ENCODE measurements at regions not wholly inside any gene's neighbourhood (a gene's known extent, or its start where the extent isn't known, plus 50 kb on each side); places are given as distances from the start of the nearest gene placed in this dataset.

DNA sequence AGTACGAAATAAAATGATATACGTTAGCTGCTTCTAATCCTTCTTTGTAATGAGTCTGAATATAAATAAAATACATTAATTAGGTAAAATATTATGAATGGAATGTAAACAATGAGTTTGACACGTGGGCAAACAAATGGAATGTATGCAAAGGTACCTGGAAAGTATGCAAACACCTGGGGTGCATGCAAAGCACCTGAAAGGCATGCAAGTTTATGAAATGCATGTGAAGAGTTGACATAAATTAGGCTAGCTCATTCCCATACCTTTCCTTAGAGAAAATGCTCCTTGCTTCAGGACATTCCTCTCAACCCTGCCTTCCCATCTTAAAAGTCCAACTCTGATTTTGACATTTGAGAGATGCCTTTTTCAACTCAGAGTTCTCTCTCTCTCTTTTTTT, 140.9 kb downstream of the EDN1 start:
- H2AFZ ChIP-seq (ENCODE audit: low read depth, low read length): no peak overlapping the region
- Mint-ChIP-seq H3K36me3 (ENCODE audit: low read depth, unreplicated experiment) (no peaks in the 10 kb centered on the region), H3K9me3 (ENCODE audit: unreplicated experiment) (peaks cover 2% of the 10 kb centered on the region), H3K27me3 (ENCODE audit: low read depth, unreplicated experiment) (no peaks in the 10 kb centered on the region), H3K27ac (ENCODE audit: unreplicated experiment) (no peak overlapping the region), H3K4me1 (ENCODE audit: low read depth, unreplicated experiment) (no peaks in the 10 kb centered on the region), H3K4me3 (ENCODE audit: unreplicated experiment) (no peak overlapping the region)
- H3K27ac ChIP-seq (ENCODE audit: low read depth, low read length): no peak overlapping the region
- no peaks in the 10 kb centered on the region for H3K79me2 ChIP-seq (ENCODE audit: insufficient read depth, low read length)
- H3K4me1 ChIP-seq (ENCODE audit: insufficient read depth, low read length): no peaks in the 10 kb centered on the region
- FAIRE-seq (no peak), DNase-seq (ENCODE audit: low read depth) (no peak)
- no peak overlapping the region for H3K4me2 ChIP-seq (ENCODE audit: low read length)
- no peak overlapping the region for H3K9ac ChIP-seq (ENCODE audit: low read length)
- H3K27me3 ChIP-seq (ENCODE audit: insufficient read depth, low read length): no peaks in the 10 kb centered on the region
- no peak overlapping the region for H3K4me3 ChIP-seq (ENCODE audit: insufficient read depth, low read depth, low read length)
- no peaks in the 10 kb centered on the region for H4K20me1 ChIP-seq (ENCODE audit: insufficient read depth, low read length)
- H3K9me3 ChIP-seq (ENCODE audit: insufficient read depth, low read depth, low read length): no peaks in the 10 kb centered on the region
- no peaks in the 10 kb centered on the region for H3K36me3 ChIP-seq (ENCODE audit: insufficient read depth, low read length)
- TF ChIP-seq CTCF (IDR thresholded peaks at IDR 0.05; ENCODE audit: insufficient read depth, low read depth, low read length) (no peak), EZH2 (IDR thresholded peaks at IDR 0.05; ENCODE audit: insufficient read depth, low read length) (no peak)

DNA sequence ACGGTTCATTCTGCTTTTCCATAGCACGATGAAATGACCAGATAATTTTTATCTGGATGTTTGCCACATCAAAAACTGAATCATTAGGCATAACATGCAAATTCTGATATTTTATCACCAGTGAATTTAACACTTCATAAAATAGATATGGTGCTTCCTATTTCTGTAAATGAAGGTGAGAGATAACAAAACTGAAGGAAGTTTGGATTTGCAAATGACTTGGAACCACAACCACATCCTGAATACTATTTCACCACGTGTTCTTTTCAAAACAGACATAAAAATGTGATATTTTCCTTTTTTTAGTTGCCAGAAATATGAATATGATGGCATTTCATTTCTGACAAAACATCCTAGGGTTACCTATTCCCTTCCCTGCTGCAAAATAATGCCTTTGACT, 146.1 kb downstream of the EDN1 start:
- Histone ChIP-seq H3K9me3 (ENCODE audit: insufficient read depth, low read depth, low read length) (no peaks in the 10 kb centered on the region), H3K4me2 (ENCODE audit: low read length) (no peak overlapping the region), H2AFZ (ENCODE audit: low read depth, low read length) (no peak overlapping the region), H3K4me3 (ENCODE audit: insufficient read depth, low read depth, low read length) (no peak overlapping the region), H3K4me1 (ENCODE audit: insufficient read depth, low read length) (no peaks in the 10 kb centered on the region), H3K9ac (ENCODE audit: low read length) (no peak overlapping the region), H4K20me1 (ENCODE audit: insufficient read depth, low read length) (no peaks in the 10 kb centered on the region), H3K79me2 (ENCODE audit: insufficient read depth, low read length) (no peaks in the 10 kb centered on the region), H3K27ac (ENCODE audit: low read depth, low read length) (no peak overlapping the region), H3K27me3 (ENCODE audit: insufficient read depth, low read length) (no peaks in the 10 kb centered on the region), H3K36me3 (ENCODE audit: insufficient read depth, low read length) (no peaks in the 10 kb centered on the region)
- H3K27ac Mint-ChIP-seq (ENCODE audit: unreplicated experiment): no peak overlapping the region
- TF ChIP-seq CTCF (IDR thresholded peaks at IDR 0.05; ENCODE audit: insufficient read depth, low read depth, low read length): no peak
- no peak for TF ChIP-seq EZH2 (IDR thresholded peaks at IDR 0.05; ENCODE audit: insufficient read depth, low read length)
- H3K9me3 Mint-ChIP-seq (ENCODE audit: unreplicated experiment): no peaks in the 10 kb centered on the region
- no peak overlapping the region for H3K4me3 Mint-ChIP-seq (ENCODE audit: unreplicated experiment)
- FAIRE-seq (no peak), DNase-seq (ENCODE audit: low read depth) (no peak)
- H3K27me3 Mint-ChIP-seq (ENCODE audit: low read depth, unreplicated experiment): peaks cover 2% of the 10 kb centered on the region
- no peaks in the 10 kb centered on the region for H3K36me3 Mint-ChIP-seq (ENCODE audit: low read depth, unreplicated experiment)
- H3K4me1 Mint-ChIP-seq (ENCODE audit: low read depth, unreplicated experiment): no peaks in the 10 kb centered on the region

DNA sequence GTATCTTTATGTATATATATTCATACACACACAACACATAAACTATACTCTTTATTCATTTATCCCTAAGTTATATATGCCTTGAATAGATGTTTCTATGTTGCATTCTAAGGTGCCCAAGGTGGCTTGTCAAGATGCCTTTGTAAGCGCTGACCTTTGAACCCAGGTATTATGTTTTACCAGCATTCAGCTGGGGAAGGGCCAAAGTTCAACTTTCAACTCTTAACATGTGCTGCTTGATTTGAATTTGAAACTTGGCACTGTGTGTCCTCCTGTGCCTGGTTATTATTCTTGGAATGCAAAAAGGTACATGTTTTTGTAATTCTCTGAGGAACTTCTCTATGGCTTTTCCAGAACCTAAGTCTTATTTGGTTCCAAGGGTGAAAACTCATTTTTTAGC, 146.5 kb downstream of the EDN1 start:
- no peaks in the 10 kb centered on the region for H3K4me1 ChIP-seq (ENCODE audit: insufficient read depth, low read length)
- H3K9me3 ChIP-seq (ENCODE audit: insufficient read depth, low read depth, low read length): no peaks in the 10 kb centered on the region
- no peak for FAIRE-seq
- H3K36me3 ChIP-seq (ENCODE audit: insufficient read depth, low read length): no peaks in the 10 kb centered on the region
- no peaks in the 10 kb centered on the region for H4K20me1 ChIP-seq (ENCODE audit: insufficient read depth, low read length)
- H3K4me2 ChIP-seq (ENCODE audit: low read length): no peak overlapping the region
- Mint-ChIP-seq H3K27ac (ENCODE audit: unreplicated experiment) (no peak overlapping the region), H3K4me1 (ENCODE audit: low read depth, unreplicated experiment) (no peaks in the 10 kb centered on the region), H3K9me3 (ENCODE audit: unreplicated experiment) (no peaks in the 10 kb centered on the region), H3K27me3 (ENCODE audit: low read depth, unreplicated experiment) (peaks cover 2% of the 10 kb centered on the region), H3K36me3 (ENCODE audit: low read depth, unreplicated experiment) (no peaks in the 10 kb centered on the region), H3K4me3 (ENCODE audit: unreplicated experiment) (no peak overlapping the region)
- H3K79me2 ChIP-seq (ENCODE audit: insufficient read depth, low read length): no peaks in the 10 kb centered on the region
- no peak overlapping the region for H3K9ac ChIP-seq (ENCODE audit: low read length)
- H3K27ac ChIP-seq (ENCODE audit: low read depth, low read length): no peak overlapping the region
- no peaks in the 10 kb centered on the region for H3K27me3 ChIP-seq (ENCODE audit: insufficient read depth, low read length)
- no peak overlapping the region for H2AFZ ChIP-seq (ENCODE audit: low read depth, low read length)
- H3K4me3 ChIP-seq (ENCODE audit: insufficient read depth, low read depth, low read length): no peak overlapping the region
- TF ChIP-seq CTCF (IDR thresholded peaks at IDR 0.05; ENCODE audit: insufficient read depth, low read depth, low read length): no peak
- no peak for TF ChIP-seq EZH2 (IDR thresholded peaks at IDR 0.05; ENCODE audit: insufficient read depth, low read length)
- DNase-seq (ENCODE audit: low read depth): no peak

Data from astrocyte (in vitro differentiated cells and primary cell).